Gastrocnemius medialis (tissue), 4 donors: ENCODE measurements at regions not wholly inside any gene's neighbourhood (a gene's known extent, or its start where the extent isn't known, plus 50 kb on each side); places are given as distances from the start of the nearest gene placed in this dataset.

ENCODE experiments used
- POLR2A ChIP-seq, 2 donors: fragments of 450-650 bp; IDR thresholded peaks; one replicate each; pipeline ENCODE4 v1.6.1; 2017; ENCODE audit warnings: antibody characterized with exemption in 2 of 2, mild to moderate bottlenecking in 2 of 2, moderate library complexity in 2 of 2
- TF ChIP-seq, protein P1 (sequence below), 5 experiments: fragments of 450-650 bp in 3 of 5; fragments of 200-600 bp in 2 of 5; sonication (generic) in 2 of 5; IDR thresholded peaks in 4 of 5; conservative IDR thresholded peaks in 1 of 5; 1 replicate in 4 of 5; 2 replicates in 1 of 5; pipeline ENCODE4 v1.5.1; 2016 to 2019; ENCODE audit warnings: antibody characterized with exemption in 5 of 5, mild to moderate bottlenecking in 3 of 5, moderate library complexity in 3 of 5

DNA sequence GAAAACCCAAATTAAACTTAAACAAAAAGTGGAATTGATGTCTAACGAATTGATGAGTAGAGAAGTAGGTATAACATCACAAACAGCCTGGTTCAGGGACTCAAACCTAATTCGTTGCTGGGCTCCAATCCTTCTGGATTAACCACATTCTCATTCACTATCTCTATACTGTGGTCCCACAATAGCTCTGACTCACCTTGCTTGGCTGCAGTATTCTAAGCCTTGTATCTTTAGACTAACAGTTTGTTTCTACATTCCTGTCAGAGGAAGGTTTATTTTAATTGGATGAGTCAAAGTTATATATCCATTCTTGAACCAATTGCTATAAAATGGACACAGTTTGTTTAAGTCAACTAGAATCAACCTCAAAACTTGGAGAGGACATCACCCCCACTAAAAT lies 530.5 kb upstream of the PTCHD4 start:
- TF ChIP-seq, protein P1, sequence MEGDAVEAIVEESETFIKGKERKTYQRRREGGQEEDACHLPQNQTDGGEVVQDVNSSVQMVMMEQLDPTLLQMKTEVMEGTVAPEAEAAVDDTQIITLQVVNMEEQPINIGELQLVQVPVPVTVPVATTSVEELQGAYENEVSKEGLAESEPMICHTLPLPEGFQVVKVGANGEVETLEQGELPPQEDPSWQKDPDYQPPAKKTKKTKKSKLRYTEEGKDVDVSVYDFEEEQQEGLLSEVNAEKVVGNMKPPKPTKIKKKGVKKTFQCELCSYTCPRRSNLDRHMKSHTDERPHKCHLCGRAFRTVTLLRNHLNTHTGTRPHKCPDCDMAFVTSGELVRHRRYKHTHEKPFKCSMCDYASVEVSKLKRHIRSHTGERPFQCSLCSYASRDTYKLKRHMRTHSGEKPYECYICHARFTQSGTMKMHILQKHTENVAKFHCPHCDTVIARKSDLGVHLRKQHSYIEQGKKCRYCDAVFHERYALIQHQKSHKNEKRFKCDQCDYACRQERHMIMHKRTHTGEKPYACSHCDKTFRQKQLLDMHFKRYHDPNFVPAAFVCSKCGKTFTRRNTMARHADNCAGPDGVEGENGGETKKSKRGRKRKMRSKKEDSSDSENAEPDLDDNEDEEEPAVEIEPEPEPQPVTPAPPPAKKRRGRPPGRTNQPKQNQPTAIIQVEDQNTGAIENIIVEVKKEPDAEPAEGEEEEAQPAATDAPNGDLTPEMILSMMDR (IDR thresholded peaks at IDR 0.05 in 4 of 5, conservative IDR thresholded peaks at IDR 0.05 in 1 of 5) = no peak
- no peak for TF ChIP-seq POLR2A (IDR thresholded peaks at IDR 0.05)
